GM12878 (cell line): ENCODE measurements at regions not wholly inside any gene's neighbourhood (a gene's known extent, or its start where the extent isn't known, plus 50 kb on each side); places are given as distances from the start of the nearest gene placed in this dataset.
A peak's percentile ranks its signal among the peaks of the same experiment; 100 is the strongest.

ENCODE experiments used
- ATAC-seq: fragments of 200-7000 bp; cut with Tn5 transposase; 3 replicates; pipeline ENCODE4 v1.9.1; 2020; ENCODE audit warnings: mild to moderate bottlenecking, moderate library complexity
- BruUV-seq: library from RNA; stranded (reverse); fragments of 400-500 nt; replicated peaks from 2 replicates; lab custom pipeline; 2021; lab: Mats Ljungman, UMichigan
- CTCF ChIA-PET: fragments of 300-600 bp; sonication (Branson Sonifier 250); formaldehyde crosslinking; extraction: SDS; loops from one replicate; lab custom pipeline; 2021; ENCODE audit warnings: inconsistent platforms; lab: Yijun Ruan, JAX
- POLR2A ChIA-PET: fragments of 350-600 bp; formaldehyde crosslinking; extraction: SDS; loops from one replicate; lab custom pipeline; 2021; ENCODE audit warnings: inconsistent platforms; lab: Charles Lee
- RAD21 ChIA-PET: fragments of 300-600 bp; sonication (Branson Sonifier 250); formaldehyde crosslinking; loops from one replicate; lab custom pipeline; 2023; ENCODE audit warnings: antibody characterized with exemption; ENCODE audit not compliant: unreplicated experiment; lab: Charles Lee
- SMC1A ChIA-PET: fragments of 300-600 bp; sonication (Branson Sonifier 250); formaldehyde crosslinking; loops from one replicate; lab custom pipeline; 2023; ENCODE audit not compliant: unreplicated experiment, uncharacterized antibody; lab: Charles Lee
- DNase-seq: peaks from one replicate; pipeline ENCODE4 v3.0.0-alpha.2; 2011; ENCODE audit warnings: low read depth, low spot score
- FAIRE-seq: peaks from 3 replicates; lab custom pipeline; 2011; peaks lifted over from hg19 to GRCh38; lab: Jason Lieb, UNC
- H2AFZ ChIP-seq: 2 replicates; pipeline ENCODE4 v1.6.0; 2011; ENCODE audit warnings: low read depth, low read length, control low read depth; ENCODE audit not compliant: control insufficient read depth
- H3K27ac ChIP-seq: 2 replicates; pipeline ENCODE4 v1.5.1; 2011; ENCODE audit warnings: control low read depth; ENCODE audit not compliant: control insufficient read depth, insufficient read depth
- H3K27me3 ChIP-seq, 2 experiments: replicated peaks in 1 of 2; 2 replicates each; pipeline versions ENCODE4 v1.6.0 to v1.6.1; 2011; ENCODE audit warnings: low read length in 1 of 2; ENCODE audit not compliant: control insufficient read depth in 2 of 2, insufficient read depth in 2 of 2
- H3K36me3 ChIP-seq, 2 experiments: 2 replicates each; pipeline ENCODE4 v1.5.1; 2011; ENCODE audit warnings: low read length in 1 of 2; ENCODE audit not compliant: control insufficient read depth in 2 of 2, insufficient read depth in 2 of 2
- H3K4me1 ChIP-seq: 2 replicates; pipeline ENCODE4 v1.6.1; 2011; ENCODE audit warnings: mild to moderate bottlenecking, low read length, moderate library complexity, mixed read lengths; ENCODE audit not compliant: control insufficient read depth, insufficient read depth
- H3K4me2 ChIP-seq: 2 replicates; pipeline ENCODE4 v1.6.0; 2011; ENCODE audit warnings: control low read depth; ENCODE audit not compliant: control insufficient read depth, insufficient read depth
- H3K4me3 ChIP-seq: fragments of 200-600 bp; sonication (generic); 2 replicates; pipeline ENCODE4 v1.5.1; 2016
- H3K79me2 ChIP-seq: 2 replicates; pipeline ENCODE4 v1.6.0; 2011; ENCODE audit warnings: low read length; ENCODE audit not compliant: control insufficient read depth, insufficient read depth
- H3K9ac ChIP-seq: 2 replicates; pipeline ENCODE4 v1.8.0; 2011; ENCODE audit warnings: low read length, control low read depth, mixed read lengths; ENCODE audit not compliant: control insufficient read depth, insufficient read depth
- H3K9me3 ChIP-seq: replicated peaks from 3 replicates; pipeline ENCODE4 v1.5.1; 2011; ENCODE audit warnings: mild to moderate bottlenecking, low read length; ENCODE audit not compliant: control insufficient read depth, insufficient read depth
- H4K20me1 ChIP-seq: 2 replicates; pipeline ENCODE4 v1.6.0; 2011; ENCODE audit not compliant: control insufficient read depth, insufficient read depth
- BHLHE40 ChIP-seq, 2 experiments: fragments of 450-650 bp in 1 of 2; IDR thresholded peaks; 2 replicates each; pipeline ENCODE4 v1.6.1; 2011 to 2017; ENCODE audit warnings: low read depth in 2 of 2, borderline replicate concordance in 1 of 2, improper control_type of control experiment in 1 of 2, low read length in 1 of 2, mild to moderate bottlenecking in 1 of 2
- CBX3 ChIP-seq: fragments of 200-600 bp; sonication (generic); IDR thresholded peaks from 2 replicates; pipeline ENCODE4 v1.6.1; 2016; ENCODE audit warnings: low read depth, borderline replicate concordance
- EZH2 ChIP-seq: IDR thresholded peaks from 2 replicates; pipeline ENCODE4 v1.6.1; 2012; ENCODE audit warnings: low read depth, mild to moderate bottlenecking, control low read depth, inconsistent platforms, low read length, borderline replicate concordance; ENCODE audit not compliant: control insufficient read depth
- GATAD2B ChIP-seq: fragments of 450-650 bp; conservative IDR thresholded peaks from 2 replicates; pipeline ENCODE4 v1.6.1; 2017; ENCODE audit warnings: low read depth, mild to moderate bottlenecking, moderate library complexity
- MYB ChIP-seq: fragments of 150-350 bp; IDR thresholded peaks from 2 replicates; pipeline ENCODE4 v1.6.1; 2014; ENCODE audit warnings: mild to moderate bottlenecking, low read depth, low read length, borderline replicate concordance
- MYC ChIP-seq: IDR thresholded peaks from 2 replicates; pipeline ENCODE4 v1.6.1; 2011; ENCODE audit warnings: mild to moderate bottlenecking, low read length, moderate library complexity, inconsistent platforms; ENCODE audit not compliant: insufficient read depth, insufficient replicate concordance, insufficient read length, severe bottlenecking
- PAX8 ChIP-seq: fragments of 450-650 bp; IDR thresholded peaks from 2 replicates; pipeline ENCODE4 v1.6.1; 2017; ENCODE audit warnings: mild to moderate bottlenecking, moderate library complexity
- SIX5 ChIP-seq: IDR thresholded peaks from 2 replicates; pipeline ENCODE4 v1.6.1; 2011; ENCODE audit warnings: mild to moderate bottlenecking, low read depth, low read length, moderate library complexity; ENCODE audit not compliant: severe bottlenecking
- SP1 ChIP-seq: IDR thresholded peaks from one replicate; pipeline ENCODE4 v1.6.1; 2011; ENCODE audit warnings: low read depth, low read length
- SPI1 ChIP-seq: IDR thresholded peaks from 2 replicates; pipeline ENCODE4 v1.6.1; 2011; ENCODE audit warnings: low read depth, mild to moderate bottlenecking, low read length, moderate library complexity, borderline replicate concordance; ENCODE audit not compliant: insufficient read depth
- SUPT20H ChIP-seq: IDR thresholded peaks from 2 replicates; pipeline ENCODE4 v1.6.1; 2011; ENCODE audit warnings: low read depth, mild to moderate bottlenecking, low read length, moderate library complexity, borderline replicate concordance; ENCODE audit not compliant: control insufficient read depth
- ZSCAN29 ChIP-seq: fragments of 450-650 bp; IDR thresholded peaks from 2 replicates; pipeline ENCODE4 v1.6.1; 2017; ENCODE audit warnings: mild to moderate bottlenecking, moderate library complexity
- WGBS: methylation state at CpG from one replicate; pipeline ENCODE4 v1.1.6; 2016; ENCODE audit warnings: low lambda C conversion rate; ENCODE audit not compliant: insufficient replicate concordance, insufficient coverage; ENCODE audit errors: missing lambda C conversion rate; 5-methylcytosine and 5-hydroxymethylcytosine counted together
- in situ Hi-C: fragments of 300-500 bp; cut with MboI; formaldehyde crosslinking; loops from 9 replicates; pipeline ENCODE4 v1.14.3; 2018; ENCODE audit warnings: mixed read lengths
- intact Hi-C: fragments of 100-400 bp; cut with micrococcal nuclease; formaldehyde crosslinking; loops from one replicate; pipeline ENCODE4 v1.14.2; 2022; ENCODE audit not compliant: unreplicated experiment
- TF ChIP-seq, protein P1 (sequence below): fragments of 450-650 bp; formaldehyde crosslinking; IDR thresholded peaks from 2 replicates; pipeline ENCODE4 v1.5.0; 2022; ENCODE audit warnings: mild to moderate bottlenecking, missing genetic modification characterization
- TF ChIP-seq, protein P2 (sequence below): fragments of 450-650 bp; IDR thresholded peaks from 2 replicates; pipeline ENCODE4 v1.6.1; 2017; ENCODE audit warnings: mild to moderate bottlenecking, low read depth, inconsistent platforms; ENCODE audit not compliant: poor library complexity, severe bottlenecking
- TF ChIP-seq, protein P3 (sequence below): fragments of 450-650 bp; IDR thresholded peaks from 2 replicates; pipeline ENCODE4 v1.6.1; 2018; ENCODE audit warnings: mild to moderate bottlenecking, low read depth, moderate library complexity; ENCODE audit not compliant: partially characterized antibody

DNA sequence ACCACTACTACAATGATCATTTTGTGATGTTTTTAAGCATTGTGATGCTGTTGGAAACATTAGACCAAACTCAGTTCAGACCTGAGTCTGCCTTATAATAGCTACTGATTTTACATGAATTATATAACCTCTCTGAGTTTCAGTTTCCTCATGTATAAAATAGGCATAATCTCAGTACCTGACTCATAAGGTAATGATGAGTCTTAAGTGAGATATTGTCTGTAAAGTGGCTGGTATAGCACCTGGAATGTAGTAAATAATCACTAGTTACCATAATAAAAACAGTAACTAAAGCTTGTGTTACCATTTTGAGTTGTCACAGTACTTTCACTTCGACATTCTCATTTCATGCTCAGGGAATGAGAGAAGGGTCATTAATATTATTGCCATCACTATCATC, 381.5 kb upstream of the SALL1 start:
- Histone ChIP-seq H3K9ac (no peak overlapping the region), H3K27me3 (no peaks in the 10 kb centered on the region), H4K20me1 (no peaks in the 10 kb centered on the region), H3K27ac (no peak overlapping the region), H2AFZ (no peak overlapping the region), H3K4me3 (no peak overlapping the region), H3K4me2 (no peak overlapping the region), H3K36me3 (no peaks in the 10 kb centered on the region), H3K79me2 (no peaks in the 10 kb centered on the region), H3K4me1 (no peaks in the 10 kb centered on the region), H3K9me3 (no peaks in the 10 kb centered on the region)
- ChIA-PET CTCF (interaction anchor here (0.8 to 1.5 kb wide), 2 partner anchors 23 to 24 kb away, joined by 3 read pairs; no protein-coding TSS in a partner anchor), RAD21 (interaction anchor here (0.8 to 1.1 kb wide), 3 partner anchors 8 to 45 kb away, joined by 3 read pairs; no protein-coding TSS in a partner anchor), POLR2A (no interaction called here), SMC1A (interaction anchor here (1.6 kb wide), 2 partner anchors 18 to 24 kb away, joined by 4 to 7 read pairs; no protein-coding TSS in a partner anchor)
- 0% methylated on average over 1 of the region's 1 CpG for WGBS
- intact Hi-C loops (no loop called here), in situ Hi-C loops (no loop called here)
- FAIRE-seq: no peak
- ATAC-seq: peak; percentile 52
- DNase-seq: no peak
- no TSS peak for BruUV-seq
- TF ChIP-seq, protein P1, sequence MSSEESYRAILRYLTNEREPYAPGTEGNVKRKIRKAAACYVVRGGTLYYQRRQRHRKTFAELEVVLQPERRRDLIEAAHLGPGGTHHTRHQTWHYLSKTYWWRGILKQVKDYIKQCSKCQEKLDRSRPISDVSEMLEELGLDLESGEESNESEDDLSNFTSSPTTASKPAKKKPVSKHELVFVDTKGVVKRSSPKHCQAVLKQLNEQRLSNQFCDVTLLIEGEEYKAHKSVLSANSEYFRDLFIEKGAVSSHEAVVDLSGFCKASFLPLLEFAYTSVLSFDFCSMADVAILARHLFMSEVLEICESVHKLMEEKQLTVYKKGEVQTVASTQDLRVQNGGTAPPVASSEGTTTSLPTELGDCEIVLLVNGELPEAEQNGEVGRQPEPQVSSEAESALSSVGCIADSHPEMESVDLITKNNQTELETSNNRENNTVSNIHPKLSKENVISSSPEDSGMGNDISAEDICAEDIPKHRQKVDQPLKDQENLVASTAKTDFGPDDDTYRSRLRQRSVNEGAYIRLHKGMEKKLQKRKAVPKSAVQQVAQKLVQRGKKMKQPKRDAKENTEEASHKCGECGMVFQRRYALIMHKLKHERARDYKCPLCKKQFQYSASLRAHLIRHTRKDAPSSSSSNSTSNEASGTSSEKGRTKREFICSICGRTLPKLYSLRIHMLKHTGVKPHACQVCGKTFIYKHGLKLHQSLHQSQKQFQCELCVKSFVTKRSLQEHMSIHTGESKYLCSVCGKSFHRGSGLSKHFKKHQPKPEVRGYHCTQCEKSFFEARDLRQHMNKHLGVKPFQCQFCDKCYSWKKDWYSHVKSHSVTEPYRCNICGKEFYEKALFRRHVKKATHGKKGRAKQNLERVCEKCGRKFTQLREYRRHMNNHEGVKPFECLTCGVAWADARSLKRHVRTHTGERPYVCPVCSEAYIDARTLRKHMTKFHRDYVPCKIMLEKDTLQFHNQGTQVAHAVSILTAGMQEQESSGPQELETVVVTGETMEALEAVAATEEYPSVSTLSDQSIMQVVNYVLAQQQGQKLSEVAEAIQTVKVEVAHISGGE: no peak
- TF ChIP-seq MYC (no peak), CBX3 (no peak), GATAD2B (no peak), SUPT20H (no peak), MYB (no peak), BHLHE40 (IDR thresholded peaks at IDR 0.05; ENCODE audit: borderline replicate concordance in 1 of 2, low read depth in 2 of 2, low read length in 1 of 2) (no peak), SP1 (no peak), ZSCAN29 (no peak), SIX5 (no peak), PAX8 (no peak), SPI1 (no peak), EZH2 (no peak)
- TF ChIP-seq, protein P2, sequence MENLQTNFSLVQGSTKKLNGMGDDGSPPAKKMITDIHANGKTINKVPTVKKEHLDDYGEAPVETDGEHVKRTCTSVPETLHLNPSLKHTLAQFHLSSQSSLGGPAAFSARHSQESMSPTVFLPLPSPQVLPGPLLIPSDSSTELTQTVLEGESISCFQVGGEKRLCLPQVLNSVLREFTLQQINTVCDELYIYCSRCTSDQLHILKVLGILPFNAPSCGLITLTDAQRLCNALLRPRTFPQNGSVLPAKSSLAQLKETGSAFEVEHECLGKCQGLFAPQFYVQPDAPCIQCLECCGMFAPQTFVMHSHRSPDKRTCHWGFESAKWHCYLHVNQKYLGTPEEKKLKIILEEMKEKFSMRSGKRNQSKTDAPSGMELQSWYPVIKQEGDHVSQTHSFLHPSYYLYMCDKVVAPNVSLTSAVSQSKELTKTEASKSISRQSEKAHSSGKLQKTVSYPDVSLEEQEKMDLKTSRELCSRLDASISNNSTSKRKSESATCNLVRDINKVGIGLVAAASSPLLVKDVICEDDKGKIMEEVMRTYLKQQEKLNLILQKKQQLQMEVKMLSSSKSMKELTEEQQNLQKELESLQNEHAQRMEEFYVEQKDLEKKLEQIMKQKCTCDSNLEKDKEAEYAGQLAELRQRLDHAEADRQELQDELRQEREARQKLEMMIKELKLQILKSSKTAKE: no peak
- TF ChIP-seq, protein P3, sequence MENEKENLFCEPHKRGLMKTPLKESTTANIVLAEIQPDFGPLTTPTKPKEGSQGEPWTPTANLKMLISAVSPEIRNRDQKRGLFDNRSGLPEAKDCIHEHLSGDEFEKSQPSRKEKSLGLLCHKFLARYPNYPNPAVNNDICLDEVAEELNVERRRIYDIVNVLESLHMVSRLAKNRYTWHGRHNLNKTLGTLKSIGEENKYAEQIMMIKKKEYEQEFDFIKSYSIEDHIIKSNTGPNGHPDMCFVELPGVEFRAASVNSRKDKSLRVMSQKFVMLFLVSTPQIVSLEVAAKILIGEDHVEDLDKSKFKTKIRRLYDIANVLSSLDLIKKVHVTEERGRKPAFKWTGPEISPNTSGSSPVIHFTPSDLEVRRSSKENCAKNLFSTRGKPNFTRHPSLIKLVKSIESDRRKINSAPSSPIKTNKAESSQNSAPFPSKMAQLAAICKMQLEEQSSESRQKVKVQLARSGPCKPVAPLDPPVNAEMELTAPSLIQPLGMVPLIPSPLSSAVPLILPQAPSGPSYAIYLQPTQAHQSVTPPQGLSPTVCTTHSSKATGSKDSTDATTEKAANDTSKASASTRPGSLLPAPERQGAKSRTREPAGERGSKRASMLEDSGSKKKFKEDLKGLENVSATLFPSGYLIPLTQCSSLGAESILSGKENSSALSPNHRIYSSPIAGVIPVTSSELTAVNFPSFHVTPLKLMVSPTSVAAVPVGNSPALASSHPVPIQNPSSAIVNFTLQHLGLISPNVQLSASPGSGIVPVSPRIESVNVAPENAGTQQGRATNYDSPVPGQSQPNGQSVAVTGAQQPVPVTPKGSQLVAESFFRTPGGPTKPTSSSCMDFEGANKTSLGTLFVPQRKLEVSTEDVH: no peak
